MCF 10A (cell line): ENCODE measurements at regions not wholly inside any gene's neighbourhood (a gene's known extent, or its start where the extent isn't known, plus 50 kb on each side); places are given as distances from the start of the nearest gene placed in this dataset.

Experiments
- BruUV-seq: library from RNA; stranded (reverse); fragments of 400-500 nt; replicated peaks from 2 replicates; lab custom pipeline; 2021; lab: Mats Ljungman, UMichigan
- CTCF ChIA-PET: fragments of 300-600 bp; sonication (Branson Sonifier 250); formaldehyde crosslinking; extraction: SDS; loops from one replicate; lab custom pipeline; 2021; ENCODE audit warnings: antibody characterized with exemption, inconsistent platforms; lab: Yijun Ruan, JAX
- POLR2A ChIA-PET: fragments of 300-600, 350-650 bp; sonication (Branson Sonifier 250); formaldehyde crosslinking; extraction: SDS; loops from one replicate; lab custom pipeline; 2020; ENCODE audit warnings: antibody characterized with exemption, inconsistent platforms; lab: Yijun Ruan, JAX
- DNase-seq: peaks from one replicate; pipeline ENCODE4 v3.0.0-alpha.2; 2018; ENCODE audit not compliant: unreplicated experiment
- H3K27ac Mint-ChIP-seq: one replicate; pipeline ENCODE4 v1.8.0; 2022; ENCODE audit warnings: mild to moderate bottlenecking, low read depth, mixed read lengths; ENCODE audit not compliant: unreplicated experiment
- H3K27me3 Mint-ChIP-seq: one replicate; pipeline ENCODE4 v1.8.0; 2022; ENCODE audit warnings: mixed read lengths; ENCODE audit not compliant: insufficient read depth, unreplicated experiment
- H3K36me3 Mint-ChIP-seq: one replicate; pipeline ENCODE4 v1.8.0; 2022; ENCODE audit warnings: mild to moderate bottlenecking, moderate library complexity, mixed read lengths; ENCODE audit not compliant: insufficient read depth, unreplicated experiment
- H3K4me1 Mint-ChIP-seq: one replicate; pipeline ENCODE4 v1.8.0; 2022; ENCODE audit warnings: mixed read lengths; ENCODE audit not compliant: insufficient read depth, unreplicated experiment
- H3K4me3 Mint-ChIP-seq: one replicate; pipeline ENCODE4 v1.8.0; 2022; ENCODE audit warnings: mild to moderate bottlenecking, moderate library complexity, mixed read lengths; ENCODE audit not compliant: unreplicated experiment
- H3K9me3 Mint-ChIP-seq: one replicate; pipeline ENCODE4 v1.8.0; 2022; ENCODE audit warnings: mixed read lengths; ENCODE audit not compliant: unreplicated experiment
- CTCF ChIP-seq: fragments of 200-600 bp; IDR thresholded peaks from one replicate; pipeline ENCODE4 v1.8.0; 2022; ENCODE audit warnings: antibody characterized with exemption, mild to moderate bottlenecking; ENCODE audit not compliant: unreplicated experiment
- intact Hi-C: fragments of 100-400 bp; cut with micrococcal nuclease; formaldehyde crosslinking; loops from 2 replicates; pipeline ENCODE4 v1.14.1; 2022

GRCh38 chr7:52026140-52026539, 709.5 kb upstream of the COBL start:
- H3K27me3 Mint-ChIP-seq = peaks cover 73% of the 10 kb centered on the region
- no peak overlapping the region for H3K27ac Mint-ChIP-seq
- no peak for DNase-seq
- no peaks in the 10 kb centered on the region for H3K4me1 Mint-ChIP-seq
- intact Hi-C loops = no loop called here
- CTCF ChIA-PET = interaction anchor here (0.7 kb wide), 1 partner anchor 16 kb away, joined by 3 read pairs; no protein-coding TSS in a partner anchor
- no TSS peak for BruUV-seq
- H3K9me3 Mint-ChIP-seq = no peaks in the 10 kb centered on the region
- H3K4me3 Mint-ChIP-seq = no peak overlapping the region
- no peak for TF ChIP-seq CTCF
- POLR2A ChIA-PET = no interaction called here
- no peaks in the 10 kb centered on the region for H3K36me3 Mint-ChIP-seq

- Mint-ChIP-seq H3K27ac (no peak overlapping the region), H3K4me3 (no peak overlapping the region), H3K27me3 (peaks cover 54% of the 10 kb centered on the region), H3K9me3 (peaks cover 7% of the 10 kb centered on the region), H3K4me1 (no peaks in the 10 kb centered on the region), H3K36me3 (no peaks in the 10 kb centered on the region)
- no TSS peak for BruUV-seq
- ChIA-PET POLR2A (no interaction called here), CTCF (no interaction called here)
- no peak for TF ChIP-seq CTCF
- intact Hi-C loops = no loop called here
- DNase-seq = no peak
Measured at GRCh38 chr7:52021343-52021742, 704.7 kb upstream of the COBL start.

- intact Hi-C loops = no loop called here
- Mint-ChIP-seq H3K27ac (no peak overlapping the region), H3K36me3 (no peaks in the 10 kb centered on the region), H3K4me3 (no peak overlapping the region), H3K4me1 (no peaks in the 10 kb centered on the region), H3K9me3 (peaks cover 7% of the 10 kb centered on the region), H3K27me3 (peaks cover 51% of the 10 kb centered on the region)
- ChIA-PET CTCF (interaction anchor here (0.5 to 1.3 kb wide), 4 partner anchors 12 to 999 kb away, joined by 3 to 6 read pairs (median 3); no protein-coding TSS in a partner anchor), POLR2A (interaction anchor here (0.6 kb wide), 1 partner anchor 18 kb away, joined by 3 read pairs; no protein-coding TSS in a partner anchor)
- no TSS peak for BruUV-seq
- no peak for DNase-seq
- TF ChIP-seq CTCF = no peak
Measured at GRCh38 chr7:52018680-52019054, 702.1 kb upstream of the COBL start.

GRCh38 chr7:52017802-52018679, 701.4 kb upstream of the COBL start:
- Mint-ChIP-seq H3K27me3 (peaks cover 45% of the 10 kb centered on the region), H3K4me1 (no peaks in the 10 kb centered on the region), H3K9me3 (peaks cover 7% of the 10 kb centered on the region), H3K36me3 (no peaks in the 10 kb centered on the region), H3K27ac (no peak overlapping the region), H3K4me3 (no peak overlapping the region)
- intact Hi-C loops = no loop called here
- CTCF ChIA-PET = interaction anchor here (0.6 to 1.3 kb wide), 5 partner anchors 11 to 903 kb away, joined by 3 to 6 read pairs (median 3); no protein-coding TSS in a partner anchor
- no TSS peak for BruUV-seq
- peak; percentile 54 for DNase-seq
- peak; percentile 34 for TF ChIP-seq CTCF
- POLR2A ChIA-PET = interaction anchor here (0.6 kb wide), 1 partner anchor 19 kb away, joined by 3 read pairs; no protein-coding TSS in a partner anchor
